Mucosa of rectum (tissue), 2 donors: ENCODE measurements at regions not wholly inside any gene's neighbourhood (a gene's known extent, or its start where the extent isn't known, plus 50 kb on each side); places are given as distances from the start of the nearest gene placed in this dataset.

Experiments used
- H3K27ac ChIP-seq, 2 donors: one replicate each; pipeline ENCODE4 v1.7.0; 2013; ENCODE audit warnings: inconsistent platforms in 2 of 2, low read depth in 2 of 2, low read length in 2 of 2
- H3K27me3 ChIP-seq, 2 donors: one replicate each; pipeline ENCODE4 v1.7.0; 2013; ENCODE audit warnings: low read length in 2 of 2; ENCODE audit not compliant: control insufficient read depth in 2 of 2, insufficient read depth in 2 of 2
- H3K36me3 ChIP-seq, 2 donors: one replicate each; pipeline ENCODE4 v1.7.0; 2013; ENCODE audit warnings: low read length in 2 of 2; ENCODE audit not compliant: control insufficient read depth in 2 of 2, insufficient read depth in 2 of 2
- H3K4me1 ChIP-seq, 2 donors: one replicate each; pipeline ENCODE4 v1.7.0; 2013; ENCODE audit warnings: low read length in 2 of 2, mild to moderate bottlenecking in 1 of 2; ENCODE audit not compliant: control insufficient read depth in 2 of 2, insufficient read depth in 2 of 2
- H3K4me3 ChIP-seq, 2 donors: one replicate each; pipeline ENCODE4 v1.7.0; 2013; ENCODE audit warnings: low read length in 2 of 2
- H3K9ac ChIP-seq, 2 donors: one replicate each; pipeline ENCODE4 v1.7.0; 2013; ENCODE audit warnings: low read length in 2 of 2, low read depth in 1 of 2, mild to moderate bottlenecking in 1 of 2
- H3K9me3 ChIP-seq, 2 donors: one replicate each; pipeline ENCODE4 v1.7.0; 2013; ENCODE audit warnings: low read length in 2 of 2; ENCODE audit not compliant: control insufficient read depth in 2 of 2
- donor health status: healthy.
- donor health status: Normal muscosa, but diverticular disease.

GRCh38 chrX:69019073-69019890 is 146.0 kb downstream of the PJA1 start:
- Histone ChIP-seq H3K36me3 (no peaks in the 10 kb centered on the region), H3K27me3 (peaks cover 0 to 5% of the 10 kb centered on the region in 2 donors), H3K9ac (no peak overlapping the region), H3K4me3 (no peak overlapping the region), H3K27ac (no peak overlapping the region), H3K4me1 (no peaks in the 10 kb centered on the region), H3K9me3 (no peaks in the 10 kb centered on the region)

GRCh38 chrX:69018416-69019072 is 146.7 kb downstream of the PJA1 start:
- H3K4me3 ChIP-seq = no peak overlapping the region
- no peaks in the 10 kb centered on the region for H3K4me1 ChIP-seq

GRCh38 chrX:69016293-69016941 is 148.8 kb downstream of the PJA1 start:
- Histone ChIP-seq H3K4me3 (no peak overlapping the region), H3K9ac (no peak overlapping the region), H3K27ac (no peak overlapping the region), H3K27me3 (peaks cover 0 to 5% of the 10 kb centered on the region in 2 donors), H3K9me3 (no peaks in the 10 kb centered on the region), H3K4me1 (no peaks in the 10 kb centered on the region), H3K36me3 (no peaks in the 10 kb centered on the region)

More at GRCh38 chrX:69018416-69019072, 146.7 kb downstream of the PJA1 start:
- no peaks in the 10 kb centered on the region for H3K9me3 ChIP-seq
- no peak overlapping the region for H3K9ac ChIP-seq
- no peak overlapping the region for H3K27ac ChIP-seq
- H3K36me3 ChIP-seq = no peaks in the 10 kb centered on the region
- peaks cover 0 to 5% of the 10 kb centered on the region in 2 donors for H3K27me3 ChIP-seq

GRCh38 chrX:69015564-69016292 is 149.5 kb downstream of the PJA1 start:
- H3K36me3 ChIP-seq = no peaks in the 10 kb centered on the region
- no peaks in the 10 kb centered on the region for H3K9me3 ChIP-seq
- H3K27me3 ChIP-seq = peaks cover 0 to 5% of the 10 kb centered on the region in 2 donors
- H3K9ac ChIP-seq = no peak overlapping the region
- H3K4me1 ChIP-seq = no peaks in the 10 kb centered on the region
- H3K4me3 ChIP-seq = no peak overlapping the region
- no peak overlapping the region for H3K27ac ChIP-seq

- H3K9me3 ChIP-seq = no peaks in the 10 kb centered on the region
- no peaks in the 10 kb centered on the region for H3K4me1 ChIP-seq
- H3K9ac ChIP-seq = no peak overlapping the region
- H3K27ac ChIP-seq = no peak overlapping the region
- no peak overlapping the region for H3K4me3 ChIP-seq
- H3K36me3 ChIP-seq = no peaks in the 10 kb centered on the region
- H3K27me3 ChIP-seq = peaks cover 0 to 3% of the 10 kb centered on the region in 2 donors
These were observed 150.1 kb downstream of the PJA1 start for GRCh38 chrX:69015156-69015555.

GRCh38 chrX:69014200-69014599 is 151.1 kb downstream of the PJA1 start:
- no peak overlapping the region for H3K4me3 ChIP-seq
- H3K27ac ChIP-seq = no peak overlapping the region
- H3K9me3 ChIP-seq = no peaks in the 10 kb centered on the region
- no peaks in the 10 kb centered on the region for H3K36me3 ChIP-seq
- no peaks in the 10 kb centered on the region for H3K4me1 ChIP-seq
- H3K27me3 ChIP-seq = peaks cover 0 to 3% of the 10 kb centered on the region in 2 donors
- no peak overlapping the region for H3K9ac ChIP-seq

GRCh38 chrX:69010339-69010738 is 154.9 kb downstream of the PJA1 start:
- Histone ChIP-seq H3K9ac (no peak overlapping the region), H3K4me1 (no peaks in the 10 kb centered on the region), H3K27me3 (no peaks in the 10 kb centered on the region), H3K27ac (no peak overlapping the region), H3K36me3 (no peaks in the 10 kb centered on the region), H3K9me3 (no peaks in the 10 kb centered on the region), H3K4me3 (no peak overlapping the region)

- no peak overlapping the region for H3K27ac ChIP-seq
- no peak overlapping the region for H3K9ac ChIP-seq
- no peak overlapping the region for H3K4me3 ChIP-seq
- H3K9me3 ChIP-seq = no peaks in the 10 kb centered on the region
- H3K27me3 ChIP-seq = peaks cover 4 to 12% of the 10 kb centered on the region in 2 donors
- H3K4me1 ChIP-seq = peaks cover 8 to 10% of the 10 kb centered on the region in 2 donors
- H3K36me3 ChIP-seq = no peaks in the 10 kb centered on the region
These were observed 164.4 kb downstream of the PJA1 start for GRCh38 chrX:69000877-69001276.

- H3K4me1 ChIP-seq = peaks cover 17 to 19% of the 10 kb centered on the region in 2 donors
- H3K27ac ChIP-seq = no peak overlapping the region
- H3K27me3 ChIP-seq = peaks cover 4 to 12% of the 10 kb centered on the region in 2 donors
- H3K4me3 ChIP-seq = no peak overlapping the region
- no peak overlapping the region for H3K9ac ChIP-seq
- no peaks in the 10 kb centered on the region for H3K36me3 ChIP-seq
- H3K9me3 ChIP-seq = no peaks in the 10 kb centered on the region
These were observed 165.3 kb downstream of the PJA1 start for GRCh38 chrX:68999931-69000330.
